GM21447 (cell line): ENCODE measurements at regions not wholly inside any gene's neighbourhood (a gene's known extent, or its start where the extent isn't known, plus 50 kb on each side); places are given as distances from the start of the nearest gene placed in this dataset.

ENCODE experiments used
- ATAC-seq: cut with Tn5 transposase; IDR thresholded peaks from one replicate; pipeline ENCODE4 v1.9.1; 2021; ENCODE audit not compliant: unreplicated experiment

- no peak for ATAC-seq
Measured at GRCh38 chr19:16022251-16022650, 54.0 kb upstream of the TPM4 start.

GRCh38 chr19:16022681-16023080 is 53.6 kb upstream of the TPM4 start:
- ATAC-seq, result no peak

- ATAC-seq, result no peak
Measured at GRCh38 chr19:16023146-16023915, 53.0 kb upstream of the TPM4 start.

- no peak for ATAC-seq
Measured at GRCh38 chr19:16024266-16025107, 51.8 kb upstream of the TPM4 start.

- no peak for ATAC-seq
Measured at GRCh38 chr19:16025108-16026101, 50.9 kb upstream of the TPM4 start.

- ATAC-seq, result no peak
Measured at GRCh38 chr19:16026131-16026530, 50.2 kb upstream of the TPM4 start.
